GM18907 (cell line): ENCODE measurements at regions not wholly inside any gene's neighbourhood (a gene's known extent, or its start where the extent isn't known, plus 50 kb on each side); places are given as distances from the start of the nearest gene placed in this dataset.

Experiments used
- ATAC-seq: cut with Tn5 transposase; IDR thresholded peaks from one replicate; pipeline ENCODE4 v1.9.1; 2021; ENCODE audit warnings: mild to moderate bottlenecking, moderate library complexity; ENCODE audit not compliant: unreplicated experiment

GRCh38 chr4:138030375-138030774 is 211.8 kb downstream of the SLC7A11 start:
- no peak for ATAC-seq

GRCh38 chr4:138028923-138029322 is 213.2 kb downstream of the SLC7A11 start:
- no peak for ATAC-seq

GRCh38 chr4:138021139-138021830 is 220.9 kb downstream of the SLC7A11 start:
- ATAC-seq = no peak

- ATAC-seq = no peak
Observed at GRCh38 chr4:138014590-138015288, 227.4 kb downstream of the SLC7A11 start.

- ATAC-seq = no peak
Observed at GRCh38 chr4:138013625-138014024, 228.5 kb downstream of the SLC7A11 start.

- ATAC-seq = peak; percentile 88
Observed at GRCh38 chr4:138010639-138011038, 231.5 kb downstream of the SLC7A11 start.

GRCh38 chr4:138007572-138007971 is 234.6 kb downstream of the SLC7A11 start:
- no peak for ATAC-seq

GRCh38 chr4:138005486-138005885 is 236.7 kb downstream of the SLC7A11 start:
- no peak for ATAC-seq

GRCh38 chr4:138003248-138003647 is 238.9 kb downstream of the SLC7A11 start:
- ATAC-seq = peak; percentile 98

GRCh38 chr4:137998666-137999429 is 243.3 kb downstream of the SLC7A11 start:
- no peak for ATAC-seq

- no peak for ATAC-seq
Observed at GRCh38 chr4:137997496-137997895, 244.7 kb downstream of the SLC7A11 start.

- ATAC-seq = no peak
Observed at GRCh38 chr4:137994853-137995252, 247.3 kb downstream of the SLC7A11 start.

GRCh38 chr4:137993232-137993631 is 248.9 kb downstream of the SLC7A11 start:
- ATAC-seq = no peak

GRCh38 chr4:137981277-137981676 is 260.9 kb downstream of the SLC7A11 start:
- no peak for ATAC-seq

- no peak for ATAC-seq
Observed at GRCh38 chr4:137980641-137981040, 261.5 kb downstream of the SLC7A11 start.

GRCh38 chr4:137979938-137980337 is 262.2 kb downstream of the SLC7A11 start:
- ATAC-seq = no peak

- ATAC-seq = no peak
Observed at GRCh38 chr4:137968956-137969678, 273.0 kb downstream of the SLC7A11 start.

GRCh38 chr4:137967480-137968190 is 274.5 kb downstream of the SLC7A11 start:
- ATAC-seq = no peak

- no peak for ATAC-seq
Observed at GRCh38 chr4:137966504-137966903, 275.6 kb downstream of the SLC7A11 start.

- no peak for ATAC-seq
Observed at GRCh38 chr4:137961051-137961438, 281.1 kb downstream of the SLC7A11 start.
